ENCODE measurements at regions not wholly inside any gene's neighbourhood (a gene's known extent, or its start where the extent isn't known, plus 50 kb on each side); places are given as distances from the start of the nearest gene placed in this dataset.

DNA sequence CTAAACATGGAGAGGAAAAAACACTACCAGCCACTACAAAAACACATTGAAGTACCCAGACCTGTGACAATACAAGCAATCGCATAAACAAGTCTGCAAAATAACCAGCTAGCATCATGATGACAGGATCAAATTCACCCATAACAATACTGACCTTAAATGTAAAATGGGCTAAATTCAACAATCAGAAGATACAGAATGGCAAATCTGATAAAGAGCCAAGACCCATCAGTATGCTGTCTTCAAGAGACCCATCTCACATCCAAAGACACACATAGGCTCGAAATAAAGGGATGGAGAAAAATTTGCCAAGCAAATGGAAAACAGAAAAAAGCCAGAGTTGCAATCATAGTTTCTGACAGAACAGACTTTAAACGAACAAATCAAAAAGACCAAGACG, 294.4 kb downstream of the MEF2C start:
- TF ChIP-seq, protein P1, sequence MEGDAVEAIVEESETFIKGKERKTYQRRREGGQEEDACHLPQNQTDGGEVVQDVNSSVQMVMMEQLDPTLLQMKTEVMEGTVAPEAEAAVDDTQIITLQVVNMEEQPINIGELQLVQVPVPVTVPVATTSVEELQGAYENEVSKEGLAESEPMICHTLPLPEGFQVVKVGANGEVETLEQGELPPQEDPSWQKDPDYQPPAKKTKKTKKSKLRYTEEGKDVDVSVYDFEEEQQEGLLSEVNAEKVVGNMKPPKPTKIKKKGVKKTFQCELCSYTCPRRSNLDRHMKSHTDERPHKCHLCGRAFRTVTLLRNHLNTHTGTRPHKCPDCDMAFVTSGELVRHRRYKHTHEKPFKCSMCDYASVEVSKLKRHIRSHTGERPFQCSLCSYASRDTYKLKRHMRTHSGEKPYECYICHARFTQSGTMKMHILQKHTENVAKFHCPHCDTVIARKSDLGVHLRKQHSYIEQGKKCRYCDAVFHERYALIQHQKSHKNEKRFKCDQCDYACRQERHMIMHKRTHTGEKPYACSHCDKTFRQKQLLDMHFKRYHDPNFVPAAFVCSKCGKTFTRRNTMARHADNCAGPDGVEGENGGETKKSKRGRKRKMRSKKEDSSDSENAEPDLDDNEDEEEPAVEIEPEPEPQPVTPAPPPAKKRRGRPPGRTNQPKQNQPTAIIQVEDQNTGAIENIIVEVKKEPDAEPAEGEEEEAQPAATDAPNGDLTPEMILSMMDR (IDR thresholded peaks at IDR 0.05; ENCODE audit: low read depth, low read length): no peak
- no peak for DNase-seq (ENCODE audit: low read depth in 2 of 2)
- H3K4me3 ChIP-seq (replicated peaks in 1 of 2; ENCODE audit: low read depth in 2 of 2, low read length in 2 of 2): no peak overlapping the region

DNA sequence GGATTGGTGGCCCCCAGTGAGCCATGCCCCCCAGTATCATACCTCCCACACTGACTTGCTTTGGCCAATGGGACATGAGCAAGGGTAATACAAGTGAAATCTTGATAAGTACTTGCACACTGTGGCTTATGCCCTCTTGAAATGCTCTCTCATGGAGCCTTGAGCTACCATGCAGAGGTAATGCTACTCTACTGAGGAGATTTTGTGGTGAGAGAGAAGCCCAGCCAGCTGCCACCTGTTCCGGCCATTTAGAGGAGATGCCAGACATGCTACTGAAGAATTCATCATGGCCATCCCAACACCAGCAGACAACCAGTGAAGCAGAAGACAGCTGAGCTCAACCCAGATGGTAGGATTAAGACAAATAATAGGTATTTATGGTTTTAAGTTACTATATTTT, 299.5 kb downstream of the MEF2C start:
- H3K4me3 ChIP-seq (replicated peaks in 1 of 2; ENCODE audit: low read depth in 2 of 2, low read length in 2 of 2): no peak overlapping the region
- DNase-seq (ENCODE audit: low read depth in 2 of 2): no peak
- TF ChIP-seq, protein P1 (IDR thresholded peaks at IDR 0.05; ENCODE audit: low read depth, low read length): no peak

DNA sequence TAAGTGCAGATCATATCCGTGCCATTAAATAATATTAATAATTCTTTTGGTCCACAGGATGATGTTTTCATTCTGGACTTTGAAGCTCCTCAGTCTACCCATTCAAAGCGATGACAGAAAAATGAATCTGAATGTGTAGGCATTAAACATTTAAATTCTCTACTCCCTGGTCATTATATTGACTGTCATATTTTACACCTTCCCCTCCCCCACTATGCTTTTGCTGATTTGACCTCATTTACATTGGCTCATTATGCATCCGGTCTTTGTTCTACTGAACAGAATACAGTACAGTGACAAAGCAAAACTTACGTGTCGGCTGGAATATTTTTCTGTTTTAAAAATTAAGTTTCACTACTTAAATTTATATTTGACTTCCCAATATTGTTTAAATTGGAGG, 289.7 kb upstream of the TMEM161B start:
- TF ChIP-seq, protein P1 (IDR thresholded peaks at IDR 0.05; ENCODE audit: low read depth, low read length): no peak
- no peak for DNase-seq (ENCODE audit: low read depth in 2 of 2)
- no peak overlapping the region for H3K4me3 ChIP-seq (replicated peaks in 1 of 2; ENCODE audit: low read depth in 2 of 2, low read length in 2 of 2)

DNA sequence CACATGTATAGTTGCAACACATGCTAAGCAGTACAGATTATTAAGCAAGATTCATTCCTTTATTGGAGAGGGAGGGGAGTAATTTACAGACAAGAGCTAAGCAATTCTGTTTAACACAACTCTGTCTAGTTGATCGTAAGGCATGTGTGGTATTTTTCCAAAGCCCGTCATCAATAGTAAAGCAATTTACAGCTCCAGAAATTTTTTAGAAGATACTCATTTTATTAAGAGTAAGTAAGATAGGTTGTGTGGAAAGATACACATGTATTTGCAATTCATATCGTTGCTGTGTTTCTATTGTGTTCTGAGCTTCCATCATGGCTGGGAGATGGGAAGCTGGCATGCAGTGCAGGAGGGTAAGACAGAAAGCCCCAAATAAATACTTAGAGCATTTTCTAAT, 289.2 kb upstream of the TMEM161B start:
- TF ChIP-seq, protein P1 (IDR thresholded peaks at IDR 0.05; ENCODE audit: low read depth, low read length): no peak
- no peak for DNase-seq (ENCODE audit: low read depth in 2 of 2)
- H3K4me3 ChIP-seq (replicated peaks in 1 of 2; ENCODE audit: low read depth in 2 of 2, low read length in 2 of 2): no peak overlapping the region

DNA sequence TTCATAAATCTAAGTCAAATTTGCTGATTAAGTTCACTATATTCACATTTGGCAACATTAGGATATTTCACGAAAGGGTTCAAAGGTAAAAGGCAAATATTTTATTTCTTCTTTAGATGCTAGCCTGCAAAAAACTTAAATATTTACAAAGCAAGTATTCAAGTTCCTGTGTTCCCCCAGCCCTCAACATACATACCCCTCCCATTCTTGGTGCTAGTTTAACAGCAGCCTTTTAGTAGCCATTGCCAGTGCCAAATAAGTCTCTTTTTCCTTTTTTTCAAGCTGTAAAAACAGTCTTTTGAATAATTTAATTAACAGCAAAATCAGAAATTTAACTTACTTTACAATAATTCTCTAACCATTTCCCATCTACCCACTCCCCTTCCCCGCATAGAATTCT, 288.5 kb upstream of the TMEM161B start:
- TF ChIP-seq, protein P1 (IDR thresholded peaks at IDR 0.05; ENCODE audit: low read depth, low read length): no peak
- H3K4me3 ChIP-seq (replicated peaks in 1 of 2; ENCODE audit: low read depth in 2 of 2, low read length in 2 of 2): no peak overlapping the region

DNA sequence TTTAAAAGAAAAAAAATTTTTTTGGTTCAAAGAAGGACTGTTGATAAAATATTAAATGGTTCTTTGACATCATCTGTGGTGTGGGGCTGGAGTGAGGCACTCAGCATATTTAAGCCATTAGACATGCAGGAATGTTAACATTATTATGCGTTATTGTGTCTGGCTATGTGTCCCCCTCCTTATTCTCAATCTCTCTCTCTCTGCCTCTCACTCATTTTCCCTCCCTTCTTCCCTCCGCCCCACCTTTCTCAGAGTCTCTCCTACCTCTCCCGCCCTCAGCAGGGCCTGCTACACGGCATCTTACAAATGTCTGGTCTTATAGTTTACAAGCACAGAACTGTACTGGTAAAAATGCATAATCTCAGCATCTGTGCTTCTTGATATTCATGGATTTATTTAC, 287.8 kb upstream of the TMEM161B start:
- no peak for DNase-seq (ENCODE audit: low read depth in 2 of 2)
- TF ChIP-seq, protein P1 (IDR thresholded peaks at IDR 0.05; ENCODE audit: low read depth, low read length): no peak
- H3K4me3 ChIP-seq (replicated peaks in 1 of 2; ENCODE audit: low read depth in 2 of 2, low read length in 2 of 2): no peak overlapping the region

More for the DNA sequence above, 288.5 kb upstream of the TMEM161B start:
- no peak for DNase-seq (ENCODE audit: low read depth in 2 of 2)

DNA sequence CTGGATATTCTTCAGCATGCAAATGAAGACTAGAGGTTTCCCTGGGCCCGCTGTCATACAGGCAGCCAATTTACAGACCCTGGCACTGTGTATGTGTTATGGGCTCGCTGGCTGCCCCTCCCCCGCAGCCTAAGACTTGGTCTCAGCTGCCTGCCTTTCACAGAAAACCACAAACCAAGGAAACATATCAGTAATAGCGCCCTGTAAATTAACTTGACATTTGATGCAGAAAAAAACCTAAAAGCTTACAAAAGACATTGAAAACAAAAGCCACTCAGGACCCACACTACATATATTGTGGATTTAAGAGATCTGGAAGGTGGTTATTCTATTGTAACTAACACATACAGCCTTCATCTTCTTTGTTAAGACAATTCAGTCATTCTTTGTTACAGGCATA, 287.0 kb upstream of the TMEM161B start:
- no peak for DNase-seq (ENCODE audit: low read depth in 2 of 2)
- H3K4me3 ChIP-seq (replicated peaks in 1 of 2; ENCODE audit: low read depth in 2 of 2, low read length in 2 of 2): no peak overlapping the region
- TF ChIP-seq, protein P1 (IDR thresholded peaks at IDR 0.05; ENCODE audit: low read depth, low read length): no peak
